ENCODE measurements at regions not wholly inside any gene's neighbourhood (a gene's known extent, or its start where the extent isn't known, plus 50 kb on each side); places are given as distances from the start of the nearest gene placed in this dataset.

DNA sequence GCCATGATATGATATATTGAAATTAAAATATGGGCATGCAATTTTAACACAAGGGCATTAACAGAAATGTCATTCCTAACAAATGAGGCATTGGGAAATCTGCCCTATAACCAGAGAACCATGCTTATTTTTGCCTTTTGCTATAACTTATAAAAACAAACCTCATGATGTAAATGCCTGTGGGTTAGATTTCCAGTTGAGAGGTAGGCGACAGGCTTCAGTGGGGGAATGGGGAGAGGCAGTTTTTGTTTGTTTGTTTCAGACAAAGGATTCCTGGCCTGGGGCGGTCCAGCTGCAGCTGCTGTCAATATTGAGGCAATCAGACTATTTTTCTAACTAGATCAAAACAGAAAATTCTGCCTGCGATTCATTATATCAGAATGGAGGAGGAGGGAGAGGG lies 490.4 kb upstream of the CFAP20DC start:
- DNase-seq (ENCODE audit: low read depth): no peak
- Histone ChIP-seq H3K27me3 (ENCODE audit: control insufficient read depth, insufficient read depth, low read length) (no peaks in the 10 kb centered on the region), H3K36me3 (ENCODE audit: control insufficient read depth, insufficient read depth, low read length) (no peaks in the 10 kb centered on the region), H3K4me3 (ENCODE audit: low read depth, low read length) (no peak overlapping the region)
- TF ChIP-seq, protein P1, sequence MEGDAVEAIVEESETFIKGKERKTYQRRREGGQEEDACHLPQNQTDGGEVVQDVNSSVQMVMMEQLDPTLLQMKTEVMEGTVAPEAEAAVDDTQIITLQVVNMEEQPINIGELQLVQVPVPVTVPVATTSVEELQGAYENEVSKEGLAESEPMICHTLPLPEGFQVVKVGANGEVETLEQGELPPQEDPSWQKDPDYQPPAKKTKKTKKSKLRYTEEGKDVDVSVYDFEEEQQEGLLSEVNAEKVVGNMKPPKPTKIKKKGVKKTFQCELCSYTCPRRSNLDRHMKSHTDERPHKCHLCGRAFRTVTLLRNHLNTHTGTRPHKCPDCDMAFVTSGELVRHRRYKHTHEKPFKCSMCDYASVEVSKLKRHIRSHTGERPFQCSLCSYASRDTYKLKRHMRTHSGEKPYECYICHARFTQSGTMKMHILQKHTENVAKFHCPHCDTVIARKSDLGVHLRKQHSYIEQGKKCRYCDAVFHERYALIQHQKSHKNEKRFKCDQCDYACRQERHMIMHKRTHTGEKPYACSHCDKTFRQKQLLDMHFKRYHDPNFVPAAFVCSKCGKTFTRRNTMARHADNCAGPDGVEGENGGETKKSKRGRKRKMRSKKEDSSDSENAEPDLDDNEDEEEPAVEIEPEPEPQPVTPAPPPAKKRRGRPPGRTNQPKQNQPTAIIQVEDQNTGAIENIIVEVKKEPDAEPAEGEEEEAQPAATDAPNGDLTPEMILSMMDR (IDR thresholded peaks at IDR 0.05; ENCODE audit: insufficient read depth, low read length, poor library complexity, severe bottlenecking): no peak

DNA sequence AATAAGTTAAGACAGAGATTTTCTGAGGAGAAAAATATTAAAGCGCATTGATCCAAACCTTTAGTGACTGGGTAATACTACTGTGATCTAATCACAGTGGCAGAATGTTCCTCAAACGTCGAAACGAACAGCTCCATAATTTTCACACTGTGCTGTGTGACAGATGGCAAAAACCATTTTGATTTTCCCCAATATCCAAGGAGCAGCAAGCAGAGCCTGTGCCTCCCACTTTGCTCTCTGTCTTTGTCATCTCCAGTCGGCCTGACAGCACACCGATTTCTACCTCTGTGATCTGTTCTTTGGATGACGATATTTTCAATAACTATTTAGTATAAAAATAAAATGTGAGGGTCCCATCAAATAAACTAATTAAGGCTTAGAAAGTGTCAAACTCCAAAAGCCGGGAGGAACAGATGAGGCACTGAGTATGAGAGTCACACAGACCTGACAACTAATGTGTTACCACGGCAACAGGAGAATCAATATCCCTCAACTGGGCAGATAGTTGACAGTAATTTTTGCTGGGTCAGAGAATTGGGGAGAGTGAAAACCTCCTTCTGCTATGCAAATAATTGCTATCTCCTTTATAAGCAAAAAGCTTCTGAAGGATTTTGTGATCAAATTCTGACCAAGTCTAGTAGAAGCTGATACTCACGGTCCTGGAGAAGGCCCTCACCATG lies 489.1 kb upstream of the CFAP20DC start:
- H3K36me3 ChIP-seq (ENCODE audit: control insufficient read depth, insufficient read depth, low read length): no peaks in the 10 kb centered on the region
- DNase-seq (ENCODE audit: low read depth): no peak
- TF ChIP-seq, protein P1 (IDR thresholded peaks at IDR 0.05; ENCODE audit: insufficient read depth, low read length, poor library complexity, severe bottlenecking): no peak
- H3K4me3 ChIP-seq (ENCODE audit: low read depth, low read length): no peak overlapping the region
- no peaks in the 10 kb centered on the region for H3K27me3 ChIP-seq (ENCODE audit: control insufficient read depth, insufficient read depth, low read length)

DNA sequence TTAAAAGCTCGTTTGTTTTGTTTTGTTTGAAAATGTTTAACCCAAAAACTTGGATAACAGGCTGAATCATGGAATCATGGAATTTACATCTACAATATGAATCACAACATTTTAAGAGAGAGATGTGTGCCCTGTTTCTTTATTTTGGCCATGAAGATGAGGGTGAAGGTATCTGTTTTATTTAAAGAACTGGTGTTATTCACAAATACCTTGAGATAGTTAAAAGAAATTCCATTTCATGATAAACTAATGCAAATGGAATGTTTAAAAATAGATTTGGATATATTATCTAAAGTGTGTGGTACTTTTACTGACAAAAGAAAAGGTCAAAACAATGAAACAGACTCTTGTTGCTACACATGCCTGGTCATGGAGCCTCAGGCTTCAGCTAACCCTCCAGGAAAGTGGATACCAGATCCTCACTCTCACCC lies 486.0 kb upstream of the CFAP20DC start:
- Histone ChIP-seq H3K36me3 (ENCODE audit: control insufficient read depth, insufficient read depth, low read length) (no peaks in the 10 kb centered on the region), H3K4me3 (ENCODE audit: low read depth, low read length) (no peak overlapping the region), H3K27me3 (ENCODE audit: control insufficient read depth, insufficient read depth, low read length) (no peaks in the 10 kb centered on the region)
- TF ChIP-seq, protein P1 (IDR thresholded peaks at IDR 0.05; ENCODE audit: insufficient read depth, low read length, poor library complexity, severe bottlenecking): no peak
- DNase-seq (ENCODE audit: low read depth): no peak

DNA sequence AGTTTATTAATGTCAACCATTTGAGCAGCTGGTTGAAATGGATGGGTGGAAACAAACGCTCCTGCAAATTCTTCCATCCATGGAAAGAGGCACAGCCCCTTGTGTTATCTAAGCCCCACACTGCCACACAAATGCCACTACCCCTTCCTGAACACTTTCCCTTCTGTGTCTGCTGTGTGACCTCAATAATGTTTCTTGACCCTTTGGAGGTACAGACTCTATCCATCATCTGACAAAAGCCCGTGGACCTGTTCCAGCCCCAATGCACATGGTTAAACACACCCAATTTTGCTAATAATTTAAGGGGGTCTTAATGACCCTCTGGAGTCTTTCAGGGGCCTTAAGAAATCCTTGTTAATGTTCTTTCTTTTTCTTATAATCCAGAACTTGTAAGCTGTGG lies 482.2 kb upstream of the CFAP20DC start:
- no peaks in the 10 kb centered on the region for H3K27me3 ChIP-seq (ENCODE audit: control insufficient read depth, insufficient read depth, low read length)
- no peak overlapping the region for H3K4me3 ChIP-seq (ENCODE audit: low read depth, low read length)
- TF ChIP-seq, protein P1 (IDR thresholded peaks at IDR 0.05; ENCODE audit: insufficient read depth, low read length, poor library complexity, severe bottlenecking): no peak
- DNase-seq (ENCODE audit: low read depth): no peak
- no peaks in the 10 kb centered on the region for H3K36me3 ChIP-seq (ENCODE audit: control insufficient read depth, insufficient read depth, low read length)

DNA sequence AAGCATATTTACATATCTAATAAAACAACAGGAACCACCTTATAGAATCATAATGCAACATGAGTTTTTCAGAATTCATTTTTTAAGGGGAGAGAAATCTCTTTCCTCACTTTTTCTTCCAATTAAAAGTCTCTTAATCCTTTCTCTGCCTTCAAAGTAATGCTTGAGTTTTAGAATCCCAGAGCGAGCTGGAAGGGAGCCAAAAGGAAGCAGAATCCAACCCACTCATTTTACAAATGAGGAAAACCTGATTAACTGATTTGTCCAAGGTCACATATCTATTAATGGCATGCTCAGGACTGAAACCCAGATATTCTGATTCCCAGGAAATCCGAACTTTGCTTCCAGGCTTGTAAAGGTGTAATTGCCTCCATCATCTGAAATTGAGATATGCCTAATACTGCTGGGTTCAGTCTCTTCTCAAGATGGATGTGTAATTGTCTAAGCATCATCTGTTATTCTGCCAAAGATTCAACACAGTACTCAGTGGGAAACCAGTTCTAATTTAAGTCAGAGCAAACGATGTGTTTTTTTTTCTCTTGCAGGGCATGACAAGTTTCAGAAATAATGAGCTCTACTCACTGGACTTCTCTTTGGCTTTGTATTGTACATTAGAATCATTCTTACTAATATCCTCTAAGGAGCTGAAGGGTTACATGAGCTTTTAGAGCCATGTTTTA lies 481.4 kb upstream of the CFAP20DC start:
- DNase-seq (ENCODE audit: low read depth): no peak
- no peaks in the 10 kb centered on the region for H3K36me3 ChIP-seq (ENCODE audit: control insufficient read depth, insufficient read depth, low read length)
- TF ChIP-seq, protein P1 (IDR thresholded peaks at IDR 0.05; ENCODE audit: insufficient read depth, low read length, poor library complexity, severe bottlenecking): no peak
- H3K27me3 ChIP-seq (ENCODE audit: control insufficient read depth, insufficient read depth, low read length): no peaks in the 10 kb centered on the region
- H3K4me3 ChIP-seq (ENCODE audit: low read depth, low read length): no peak overlapping the region
